ENCODE measurements at regions not wholly inside any gene's neighbourhood (a gene's known extent, or its start where the extent isn't known, plus 50 kb on each side); places are given as distances from the start of the nearest gene placed in this dataset.
"Not testable (repeated sequence)": the region's sequence is repeated elsewhere in the genome, so short reads cannot be mapped to it uniquely, and the experiment has no call there.

DNA sequence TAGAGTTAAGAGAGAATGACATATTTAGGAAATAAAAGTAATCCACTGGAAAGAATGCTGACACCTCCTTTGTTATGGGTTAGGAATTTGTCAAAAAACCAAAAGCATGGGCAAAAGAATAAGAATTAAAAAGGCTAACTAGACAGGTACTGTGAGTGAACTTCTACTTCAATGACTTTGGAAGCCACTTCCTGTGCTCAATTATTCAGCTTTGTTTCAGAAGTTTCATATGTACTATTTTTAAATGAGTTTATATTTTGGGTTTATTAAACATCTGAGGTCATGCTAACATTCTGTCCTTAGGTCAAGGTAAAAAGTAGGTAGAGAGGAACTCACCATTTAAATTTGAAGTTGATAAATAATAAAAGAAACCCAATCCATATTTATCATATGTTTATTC is 106.7 kb upstream of the CXorf51A start:
- H3K36me3 ChIP-seq (ENCODE audit: control insufficient read depth, insufficient read depth, low read length) = no peaks in the 10 kb centered on the region
- no peak for FAIRE-seq
- TF ChIP-seq CTCF (IDR thresholded peaks at IDR 0.05; ENCODE audit: insufficient read depth, low read length, severe bottlenecking) = no peak
- DNase-seq (ENCODE audit: low read depth) = no peak
- no peaks in the 10 kb centered on the region for H3K27me3 ChIP-seq (ENCODE audit: control insufficient read depth, insufficient read depth, low read length)
- H3K4me3 ChIP-seq (ENCODE audit: low read depth, low read length) = no peak overlapping the region

DNA sequence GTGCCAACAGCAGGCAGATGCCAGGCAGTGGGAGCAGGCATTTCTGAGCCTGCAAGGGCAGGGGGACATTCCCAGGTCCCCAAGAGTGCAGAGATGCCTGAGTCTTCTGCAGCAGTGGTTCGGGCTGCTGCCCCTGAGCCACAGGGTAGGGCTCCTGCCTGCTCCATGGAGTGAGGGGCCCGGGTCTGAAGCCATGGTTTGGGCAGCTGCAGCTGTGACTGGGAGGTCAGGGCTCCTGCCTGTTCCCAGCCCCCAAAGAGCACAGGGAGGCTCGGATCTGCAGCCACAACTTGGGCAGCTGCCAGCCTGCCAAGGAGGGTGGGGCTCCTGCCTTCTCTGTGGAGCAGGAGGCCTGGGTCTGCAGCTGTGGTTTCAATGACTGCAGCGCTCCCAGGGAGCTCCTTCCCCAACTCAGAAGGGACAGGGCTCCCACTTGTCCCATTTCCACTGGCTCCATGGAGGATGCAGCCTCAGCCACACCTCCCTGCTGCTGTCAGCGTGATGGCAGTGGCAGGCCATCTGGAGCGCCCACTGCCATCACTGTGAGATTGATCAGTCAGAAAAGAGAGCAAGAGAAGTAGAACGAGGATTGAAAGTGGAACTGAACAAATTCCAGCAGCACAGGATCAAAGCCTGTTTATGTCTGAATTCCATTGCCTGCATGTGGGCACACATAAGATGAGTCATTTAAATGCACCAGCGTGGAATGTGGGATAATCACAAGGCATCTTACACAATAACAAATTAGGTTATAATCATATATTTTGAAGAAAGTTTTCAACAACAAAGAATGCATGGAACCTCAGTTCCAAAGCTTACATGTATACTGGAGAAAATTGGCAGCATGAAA is 93.1 kb upstream of the CXorf51A start:
- TF ChIP-seq CTCF (IDR thresholded peaks at IDR 0.05; ENCODE audit: insufficient read depth, low read length, severe bottlenecking) = no peak
- FAIRE-seq = no peak
- no peaks in the 10 kb centered on the region for H3K36me3 ChIP-seq (ENCODE audit: control insufficient read depth, insufficient read depth, low read length)

DNA sequence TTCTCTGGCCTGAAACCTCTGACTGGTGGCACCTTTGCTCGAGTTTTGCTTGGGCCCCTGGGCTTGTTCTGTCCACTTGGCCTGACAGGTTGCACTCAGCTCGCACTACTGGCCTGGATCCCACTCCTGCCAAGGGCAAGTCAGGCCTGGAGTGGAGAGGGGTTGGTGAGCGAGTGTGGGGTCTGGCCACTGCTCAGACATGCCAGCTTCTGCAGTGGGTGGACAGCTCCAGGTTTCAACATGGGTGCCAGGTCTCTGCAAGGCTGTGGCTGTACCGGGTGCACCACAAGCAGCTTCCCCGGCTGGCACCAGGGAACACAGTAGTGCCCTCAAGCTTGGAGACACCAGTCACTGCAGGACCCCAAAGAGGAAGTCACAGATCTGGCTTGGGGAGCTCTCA is 91.6 kb upstream of the CXorf51A start:
- no peak for TF ChIP-seq CTCF (IDR thresholded peaks at IDR 0.05; ENCODE audit: insufficient read depth, low read length, severe bottlenecking)
- no peak for DNase-seq (ENCODE audit: low read depth)
- no peaks in the 10 kb centered on the region for H3K27me3 ChIP-seq (ENCODE audit: control insufficient read depth, insufficient read depth, low read length)
- H3K4me3 ChIP-seq (ENCODE audit: low read depth, low read length) = no peak overlapping the region
- no peaks in the 10 kb centered on the region for H3K36me3 ChIP-seq (ENCODE audit: control insufficient read depth, insufficient read depth, low read length)
- FAIRE-seq = no peak

More for the DNA sequence above, 93.1 kb upstream of the CXorf51A start:
- DNase-seq (ENCODE audit: low read depth) = peak; percentile 1
- H3K4me3 ChIP-seq (ENCODE audit: low read depth, low read length) = no peak overlapping the region
- H3K27me3 ChIP-seq (ENCODE audit: control insufficient read depth, insufficient read depth, low read length) = no peaks in the 10 kb centered on the region

- no peak for FAIRE-seq
- no peaks in the 10 kb centered on the region for H3K27me3 ChIP-seq (ENCODE audit: control insufficient read depth, insufficient read depth, low read length)
Measured at GRCh38 chrX:146887020-146887419, 72.5 kb upstream of the CXorf51A start.

GRCh38 chrX:146881521-146881920 is 67.0 kb upstream of the CXorf51A start:
- Histone ChIP-seq H3K4me3 (ENCODE audit: low read depth, low read length) (no peak overlapping the region), H3K36me3 (ENCODE audit: control insufficient read depth, insufficient read depth, low read length) (no peaks in the 10 kb centered on the region), H3K27me3 (ENCODE audit: control insufficient read depth, insufficient read depth, low read length) (no peaks in the 10 kb centered on the region)
- TF ChIP-seq CTCF (IDR thresholded peaks at IDR 0.05; ENCODE audit: insufficient read depth, low read length, severe bottlenecking) = no peak
- DNase-seq (ENCODE audit: low read depth) (no peak), FAIRE-seq (no peak)

More at GRCh38 chrX:146887020-146887419, 72.5 kb upstream of the CXorf51A start:
- DNase-seq (ENCODE audit: low read depth) = no peak
- Histone ChIP-seq H3K4me3 (ENCODE audit: low read depth, low read length) (no peak overlapping the region), H3K36me3 (ENCODE audit: control insufficient read depth, insufficient read depth, low read length) (no peaks in the 10 kb centered on the region)
- no peak for TF ChIP-seq CTCF (IDR thresholded peaks at IDR 0.05; ENCODE audit: insufficient read depth, low read length, severe bottlenecking)

DNA sequence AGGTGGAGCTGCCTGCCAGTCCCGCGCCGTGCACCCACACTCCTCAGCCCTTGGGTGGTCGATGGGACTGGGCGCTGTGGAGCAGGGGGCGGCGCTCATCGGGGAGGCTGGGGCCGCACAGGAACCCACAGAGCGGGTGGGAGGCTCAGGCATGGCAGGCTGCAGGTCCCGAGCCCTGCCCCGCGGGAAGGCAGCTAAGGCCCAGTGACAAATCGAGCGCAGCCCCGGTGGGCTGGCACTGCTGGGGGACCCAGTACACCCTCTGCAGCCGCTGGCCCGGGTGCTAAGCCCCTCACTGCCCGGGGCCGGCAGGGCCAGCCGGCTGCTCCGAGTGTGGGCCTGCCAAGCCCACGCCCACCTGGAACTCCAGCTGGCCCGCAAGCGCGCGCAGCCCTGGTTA is 52.3 kb upstream of the CXorf51A start:
- H3K4me3 ChIP-seq (ENCODE audit: low read depth, low read length); H3K36me3 ChIP-seq (ENCODE audit: control insufficient read depth, insufficient read depth, low read length); DNase-seq (ENCODE audit: low read depth); H3K27me3 ChIP-seq (ENCODE audit: control insufficient read depth, insufficient read depth, low read length); FAIRE-seq: not testable (repeated sequence)

- FAIRE-seq; H3K4me3 ChIP-seq (ENCODE audit: low read depth, low read length); H3K36me3 ChIP-seq (ENCODE audit: control insufficient read depth, insufficient read depth, low read length); DNase-seq (ENCODE audit: low read depth); H3K27me3 ChIP-seq (ENCODE audit: control insufficient read depth, insufficient read depth, low read length): not testable (repeated sequence)
Measured at GRCh38 chrX:146865734-146866133, 51.2 kb upstream of the CXorf51A start.

All from bronchial epithelial cell (primary cell).